ENCODE measurements at regions not wholly inside any gene's neighbourhood (a gene's known extent, or its start where the extent isn't known, plus 50 kb on each side); places are given as distances from the start of the nearest gene placed in this dataset.

DNA sequence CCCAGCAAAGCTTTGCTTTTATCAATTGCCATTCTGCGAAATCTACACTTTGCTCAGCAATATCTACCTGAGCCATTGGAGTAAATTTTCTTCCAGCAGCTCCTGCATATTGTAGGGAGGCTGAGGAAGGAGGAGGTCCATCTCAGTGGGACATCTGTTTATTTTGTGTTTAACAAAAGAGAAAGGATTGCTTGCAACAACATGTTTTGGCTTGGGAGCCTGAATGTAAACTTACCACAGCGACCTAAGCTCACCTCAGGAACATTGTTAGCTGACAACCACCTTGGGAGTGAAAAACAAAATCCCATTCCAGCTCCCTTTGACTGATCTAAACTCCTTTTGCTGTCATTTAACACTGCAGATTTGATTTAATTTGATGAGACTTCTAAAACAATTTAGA lies 356.1 kb downstream of the SS18 start:
- TF ChIP-seq, protein P1, sequence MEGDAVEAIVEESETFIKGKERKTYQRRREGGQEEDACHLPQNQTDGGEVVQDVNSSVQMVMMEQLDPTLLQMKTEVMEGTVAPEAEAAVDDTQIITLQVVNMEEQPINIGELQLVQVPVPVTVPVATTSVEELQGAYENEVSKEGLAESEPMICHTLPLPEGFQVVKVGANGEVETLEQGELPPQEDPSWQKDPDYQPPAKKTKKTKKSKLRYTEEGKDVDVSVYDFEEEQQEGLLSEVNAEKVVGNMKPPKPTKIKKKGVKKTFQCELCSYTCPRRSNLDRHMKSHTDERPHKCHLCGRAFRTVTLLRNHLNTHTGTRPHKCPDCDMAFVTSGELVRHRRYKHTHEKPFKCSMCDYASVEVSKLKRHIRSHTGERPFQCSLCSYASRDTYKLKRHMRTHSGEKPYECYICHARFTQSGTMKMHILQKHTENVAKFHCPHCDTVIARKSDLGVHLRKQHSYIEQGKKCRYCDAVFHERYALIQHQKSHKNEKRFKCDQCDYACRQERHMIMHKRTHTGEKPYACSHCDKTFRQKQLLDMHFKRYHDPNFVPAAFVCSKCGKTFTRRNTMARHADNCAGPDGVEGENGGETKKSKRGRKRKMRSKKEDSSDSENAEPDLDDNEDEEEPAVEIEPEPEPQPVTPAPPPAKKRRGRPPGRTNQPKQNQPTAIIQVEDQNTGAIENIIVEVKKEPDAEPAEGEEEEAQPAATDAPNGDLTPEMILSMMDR (IDR thresholded peaks at IDR 0.05): no peak
- no peak for DNase-seq (ENCODE audit: low spot score)
- H3K4me3 ChIP-seq: no peak overlapping the region
- no peak overlapping the region for H3K27ac ChIP-seq

DNA sequence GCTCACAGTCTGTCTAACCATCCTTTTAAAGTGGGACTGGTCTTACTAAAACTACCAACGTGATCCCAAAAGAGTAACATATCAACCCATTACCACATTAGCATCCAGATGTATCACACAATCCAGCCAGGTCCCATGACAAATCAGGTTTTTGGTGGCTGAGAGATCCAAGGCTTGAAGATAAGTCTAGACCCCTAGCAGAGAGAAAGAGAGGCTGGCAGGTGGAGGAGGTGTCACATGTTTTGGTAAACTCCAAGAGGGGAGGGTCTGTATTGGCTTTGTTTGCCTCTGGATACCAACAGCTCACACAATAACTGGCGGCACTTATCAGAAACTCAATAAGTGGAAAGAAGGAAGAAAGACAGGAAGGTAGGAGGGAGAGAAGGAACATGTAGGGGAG lies 357.6 kb downstream of the SS18 start:
- no peak for DNase-seq (ENCODE audit: low spot score)
- Histone ChIP-seq H3K4me3 (no peak overlapping the region), H3K27ac (no peak overlapping the region)
- TF ChIP-seq, protein P1 (IDR thresholded peaks at IDR 0.05): no peak

DNA sequence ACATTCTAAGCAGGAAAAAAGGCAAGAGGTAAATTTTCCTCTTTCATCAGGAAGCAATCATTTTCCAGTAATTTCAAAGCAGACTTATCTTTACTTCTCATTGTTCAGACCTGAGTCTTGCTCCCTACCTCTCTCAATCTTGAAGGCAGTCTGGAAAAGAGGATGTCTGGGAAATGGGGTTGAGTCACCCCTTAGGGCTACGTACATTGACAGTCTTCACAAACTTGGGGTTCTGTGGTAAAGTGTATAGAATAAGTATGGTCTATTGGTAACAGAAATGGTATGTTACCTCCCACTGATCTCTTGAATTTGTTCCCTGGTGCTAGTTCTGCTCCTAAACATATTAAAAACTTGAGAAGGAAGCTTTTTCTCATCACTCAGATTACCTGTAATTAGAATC lies 361.3 kb downstream of the SS18 start:
- H3K4me3 ChIP-seq: no peak overlapping the region
- DNase-seq (ENCODE audit: low spot score): no peak
- no peak overlapping the region for H3K27ac ChIP-seq
- TF ChIP-seq, protein P1 (IDR thresholded peaks at IDR 0.05): no peak

DNA sequence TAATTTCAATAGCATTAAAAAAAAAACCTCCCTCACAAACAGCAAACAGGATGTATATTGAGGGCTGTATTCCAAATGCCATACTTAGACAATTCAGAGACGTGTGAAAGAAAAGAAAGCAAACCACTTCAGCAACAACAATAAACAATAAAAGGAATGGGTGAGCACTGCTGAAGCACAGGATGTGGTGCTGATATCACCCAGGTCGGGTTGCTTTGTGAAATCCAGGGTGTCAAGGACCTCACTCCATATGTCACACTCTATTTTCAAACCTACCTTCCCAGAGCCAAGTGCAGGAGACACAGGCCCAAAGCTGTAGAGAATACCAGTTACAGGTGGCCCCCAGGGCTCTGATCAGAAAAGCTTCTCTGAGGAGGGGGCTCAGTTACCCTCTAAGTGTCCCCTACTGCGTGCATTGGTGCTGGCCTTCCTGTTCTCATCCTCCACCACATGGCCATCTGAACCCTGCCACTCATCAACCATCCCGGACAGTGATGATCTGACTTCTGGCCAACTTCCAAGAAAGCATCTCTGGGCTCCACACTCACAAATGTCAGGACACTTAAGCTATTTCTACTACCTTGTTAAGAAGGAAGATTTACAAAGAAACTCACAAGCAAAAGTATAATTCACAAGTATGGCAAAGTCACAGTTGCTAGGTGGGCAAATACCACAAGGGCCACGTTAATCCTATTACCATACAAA lies 363.0 kb downstream of the SS18 start:
- H3K27ac ChIP-seq: no peak overlapping the region
- DNase-seq (ENCODE audit: low spot score): no peak
- TF ChIP-seq, protein P1 (IDR thresholded peaks at IDR 0.05): no peak
- no peak overlapping the region for H3K4me3 ChIP-seq

DNA sequence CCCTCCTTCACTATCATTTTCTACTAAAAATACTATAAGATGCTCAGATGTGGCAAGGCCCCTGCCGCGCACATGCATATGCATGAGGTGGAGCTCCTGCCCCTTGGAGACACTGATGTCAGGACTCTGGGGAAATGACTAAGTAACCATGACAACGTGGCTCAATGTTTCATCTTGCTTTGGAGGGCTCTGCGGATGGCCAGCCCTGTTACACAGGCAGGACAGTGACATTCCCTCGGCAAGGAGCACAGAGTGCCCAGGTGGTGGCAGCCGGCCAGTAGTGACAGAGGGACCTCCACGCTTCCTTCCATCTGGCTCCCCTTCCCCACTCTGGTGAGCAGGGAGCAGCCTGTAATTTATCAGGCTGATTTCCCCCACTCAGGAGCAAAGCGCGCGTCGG lies 364.1 kb downstream of the SS18 start:
- Histone ChIP-seq H3K4me3 (no peak overlapping the region), H3K27ac (no peak overlapping the region)
- TF ChIP-seq, protein P1 (IDR thresholded peaks at IDR 0.05): no peak
- no peak for DNase-seq (ENCODE audit: low spot score)

DNA sequence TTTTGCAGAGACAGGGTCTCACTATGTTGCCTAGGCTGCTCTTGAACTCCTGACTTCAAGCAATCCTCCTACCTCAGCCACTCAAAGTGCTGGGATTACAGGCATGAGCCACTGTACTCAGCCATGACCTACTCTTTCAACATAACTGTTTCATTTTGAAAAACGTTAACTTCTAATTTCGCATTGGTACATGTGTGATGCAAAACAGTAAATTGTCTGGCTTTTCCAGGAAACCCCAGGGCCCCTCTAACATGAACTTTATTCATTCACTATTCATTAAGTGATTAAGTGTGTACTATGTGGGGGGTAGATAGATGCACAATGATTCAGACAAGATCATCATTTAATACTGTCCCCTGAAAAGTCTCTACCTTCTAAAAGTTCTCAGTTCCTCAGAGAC lies 364.9 kb downstream of the SS18 start:
- Histone ChIP-seq H3K4me3 (no peak overlapping the region), H3K27ac (no peak overlapping the region)
- TF ChIP-seq, protein P1 (IDR thresholded peaks at IDR 0.05): no peak
- no peak for DNase-seq (ENCODE audit: low spot score)

DNA sequence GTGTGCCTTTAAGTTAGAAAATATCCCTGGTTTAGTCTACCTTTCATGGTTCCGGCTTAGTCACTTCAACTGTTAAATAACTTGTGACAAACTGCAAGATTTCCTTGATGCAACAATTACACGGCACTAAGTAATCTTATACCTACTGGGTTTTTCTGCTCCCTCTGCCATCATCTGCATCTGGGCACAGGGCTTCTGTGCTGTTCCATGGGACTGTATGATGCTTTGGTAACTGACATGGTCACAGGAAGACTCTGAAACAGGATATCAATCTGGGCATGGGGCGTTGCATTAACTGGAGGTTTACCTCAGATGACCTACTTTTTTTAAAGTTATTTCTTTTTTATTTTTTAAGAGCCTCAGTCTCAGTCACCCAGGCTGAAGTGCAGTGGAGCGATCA lies 365.4 kb downstream of the SS18 start:
- TF ChIP-seq, protein P1 (IDR thresholded peaks at IDR 0.05): no peak
- Histone ChIP-seq H3K27ac (no peak overlapping the region), H3K4me3 (no peak overlapping the region)
- DNase-seq (ENCODE audit: low spot score): no peak
